Keratinocyte (primary cell): ENCODE measurements at regions not wholly inside any gene's neighbourhood (a gene's known extent, or its start where the extent isn't known, plus 50 kb on each side); places are given as distances from the start of the nearest gene placed in this dataset.
A peak's percentile ranks its signal among the peaks of the same experiment; 100 is the strongest.

ENCODE experiments used
- DNase-seq: peaks from one replicate; pipeline ENCODE4 v3.0.0-alpha.2; 2011; ENCODE audit warnings: low read depth, missing footprints, low spot score
- FAIRE-seq: peaks from 2 replicates; lab custom pipeline; 2011; peaks lifted over from hg19 to GRCh38; lab: Jason Lieb, UNC
- H2AFZ ChIP-seq: 2 replicates; pipeline ENCODE4 v1.6.0; 2012; ENCODE audit warnings: low read length, control low read depth, inconsistent platforms; ENCODE audit not compliant: control insufficient read depth
- H3K27ac ChIP-seq: 2 replicates; pipeline ENCODE4 v1.5.1; 2011; ENCODE audit warnings: low read length; ENCODE audit not compliant: control insufficient read depth, insufficient read depth
- H3K27me3 ChIP-seq: 3 replicates; pipeline ENCODE4 v1.6.0; 2011; ENCODE audit warnings: low read length; ENCODE audit not compliant: control insufficient read depth, insufficient read depth; ENCODE audit errors: extremely low read depth
- H3K36me3 ChIP-seq, 2 experiments: 2 replicates in 1 of 2; 3 replicates in 1 of 2; pipeline ENCODE4 v1.5.1; 2011; ENCODE audit warnings: low read length in 2 of 2, mild to moderate bottlenecking in 1 of 2; ENCODE audit not compliant: control insufficient read depth in 2 of 2, insufficient read depth in 2 of 2; ENCODE audit errors: extremely low read depth in 1 of 2
- H3K4me1 ChIP-seq: 3 replicates; pipeline ENCODE4 v1.5.1; 2011; ENCODE audit warnings: low read length; ENCODE audit not compliant: control insufficient read depth, insufficient read depth; ENCODE audit errors: extremely low read depth
- H3K4me2 ChIP-seq: 3 replicates; pipeline ENCODE4 v1.6.0; 2011; ENCODE audit warnings: low read depth, low read length; ENCODE audit not compliant: control insufficient read depth, insufficient read depth; ENCODE audit errors: extremely low read depth
- H3K4me3 ChIP-seq, 3 experiments: fragments of 200-600 bp in 1 of 3; sonication (generic) in 1 of 3; 2 replicates in 2 of 3; 3 replicates in 1 of 3; pipeline ENCODE4 v1.5.1; 2011 to 2016; ENCODE audit warnings: low read length in 3 of 3, mild to moderate bottlenecking in 3 of 3, control low read depth in 2 of 3, inconsistent platforms in 1 of 3, low read depth in 1 of 3, mixed read lengths in 1 of 3, mixed run types in 1 of 3, moderate library complexity in 1 of 3; ENCODE audit not compliant: control insufficient read depth in 2 of 3, insufficient read depth in 2 of 3; ENCODE audit errors: extremely low read depth in 1 of 3
- H3K79me2 ChIP-seq: 2 replicates; pipeline ENCODE4 v1.6.0; 2012; ENCODE audit warnings: low read length; ENCODE audit not compliant: control insufficient read depth, insufficient read depth
- H3K9ac ChIP-seq: 3 replicates; pipeline ENCODE4 v1.6.0; 2011; ENCODE audit warnings: low read length; ENCODE audit not compliant: control insufficient read depth, insufficient read depth; ENCODE audit errors: extremely low read depth
- H3K9me1 ChIP-seq: 3 replicates; pipeline ENCODE4 v1.6.0; 2011; ENCODE audit warnings: low read length; ENCODE audit not compliant: control insufficient read depth, insufficient read depth; ENCODE audit errors: extremely low read depth
- H3K9me3 ChIP-seq: 2 replicates; pipeline ENCODE4 v1.5.1; 2012; ENCODE audit warnings: low read depth, low read length; ENCODE audit not compliant: control insufficient read depth
- H4K20me1 ChIP-seq: 3 replicates; pipeline ENCODE4 v1.6.0; 2011; ENCODE audit warnings: low read length; ENCODE audit not compliant: control insufficient read depth, insufficient read depth; ENCODE audit errors: extremely low read depth
- EZH2 ChIP-seq: IDR thresholded peaks from one replicate; pipeline ENCODE4 v1.6.1; 2012; ENCODE audit warnings: inconsistent platforms, mild to moderate bottlenecking, low read length, moderate library complexity
- dilution Hi-C: fragments of 300-500 bp; cut with MboI; formaldehyde crosslinking; loops from one replicate; pipeline ENCODE4 v1.7.0; 2020; ENCODE audit warnings: low sequenced_read_pairs; ENCODE audit not compliant: extremely low pct_ligation_motif_present
- TF ChIP-seq, protein P1 (sequence below), 3 experiments: IDR thresholded peaks in 1 of 3; conservative IDR thresholded peaks in 1 of 3; optimal IDR thresholded peaks in 1 of 3; 2 replicates in 2 of 3; 3 replicates in 1 of 3; pipeline versions ENCODE3 to v1.5.1; 2011; ENCODE audit warnings: low read length in 3 of 3, mild to moderate bottlenecking in 3 of 3, moderate library complexity in 2 of 3, control low read depth in 1 of 3, inconsistent platforms in 1 of 3; ENCODE audit not compliant: insufficient read depth in 2 of 3; ENCODE audit errors: extremely low read depth in 1 of 3

DNA sequence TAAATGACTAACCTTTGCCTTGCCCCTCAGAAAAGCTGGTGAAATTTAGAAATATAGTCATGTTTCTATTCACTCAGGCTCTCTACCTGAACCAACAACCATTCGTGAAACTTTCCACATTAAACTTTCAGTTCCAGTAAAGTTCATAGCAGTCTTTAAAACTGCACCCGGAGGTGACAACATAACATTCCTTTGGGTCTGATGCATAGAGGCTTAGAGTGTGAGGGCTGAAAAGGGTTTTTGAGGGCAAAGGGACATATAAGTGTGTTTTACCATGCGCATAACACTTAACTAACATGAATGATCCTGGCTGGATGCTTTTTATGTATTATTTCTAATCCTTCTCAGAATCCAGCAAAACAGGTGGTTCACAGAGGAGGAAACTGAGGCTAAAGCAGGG, 471.7 kb upstream of the MCTP2 start:
- peak; percentile 65 for FAIRE-seq
- H4K20me1 ChIP-seq, result no peaks in the 10 kb centered on the region
- H3K4me3 ChIP-seq, result no peak overlapping the region

DNA sequence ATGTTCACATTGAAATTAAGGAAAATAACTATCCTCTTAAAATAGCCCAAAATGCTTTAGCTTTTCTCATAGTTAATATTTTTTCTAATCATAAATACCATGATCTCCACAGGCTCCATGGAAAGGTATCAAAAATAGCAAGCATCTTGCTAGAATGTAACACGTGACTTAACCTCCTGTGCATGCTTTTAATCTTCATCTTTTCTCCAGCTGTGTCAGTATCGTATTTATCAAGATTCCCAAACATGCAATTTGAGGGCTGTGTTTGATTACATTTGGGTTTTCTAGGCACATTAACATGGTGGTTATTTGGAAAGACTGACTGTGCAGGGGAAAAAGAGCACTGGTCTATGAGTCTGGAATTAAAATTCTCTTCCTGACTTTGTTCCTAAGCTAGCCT, 472.5 kb upstream of the MCTP2 start:
- Histone ChIP-seq H2AFZ (no peak overlapping the region), H3K4me1 (no peaks in the 10 kb centered on the region), H3K27me3 (no peaks in the 10 kb centered on the region), H3K9me1 (no peaks in the 10 kb centered on the region), H4K20me1 (no peaks in the 10 kb centered on the region), H3K27ac (no peak overlapping the region), H3K9me3 (no peaks in the 10 kb centered on the region), H3K9ac (no peak overlapping the region), H3K4me3 (no peak overlapping the region), H3K79me2 (no peaks in the 10 kb centered on the region), H3K36me3 (no peaks in the 10 kb centered on the region), H3K4me2 (no peak overlapping the region)
- DNase-seq (no peak), FAIRE-seq (no peak)
- dilution Hi-C loops, result no loop called here
- TF ChIP-seq, protein P1, sequence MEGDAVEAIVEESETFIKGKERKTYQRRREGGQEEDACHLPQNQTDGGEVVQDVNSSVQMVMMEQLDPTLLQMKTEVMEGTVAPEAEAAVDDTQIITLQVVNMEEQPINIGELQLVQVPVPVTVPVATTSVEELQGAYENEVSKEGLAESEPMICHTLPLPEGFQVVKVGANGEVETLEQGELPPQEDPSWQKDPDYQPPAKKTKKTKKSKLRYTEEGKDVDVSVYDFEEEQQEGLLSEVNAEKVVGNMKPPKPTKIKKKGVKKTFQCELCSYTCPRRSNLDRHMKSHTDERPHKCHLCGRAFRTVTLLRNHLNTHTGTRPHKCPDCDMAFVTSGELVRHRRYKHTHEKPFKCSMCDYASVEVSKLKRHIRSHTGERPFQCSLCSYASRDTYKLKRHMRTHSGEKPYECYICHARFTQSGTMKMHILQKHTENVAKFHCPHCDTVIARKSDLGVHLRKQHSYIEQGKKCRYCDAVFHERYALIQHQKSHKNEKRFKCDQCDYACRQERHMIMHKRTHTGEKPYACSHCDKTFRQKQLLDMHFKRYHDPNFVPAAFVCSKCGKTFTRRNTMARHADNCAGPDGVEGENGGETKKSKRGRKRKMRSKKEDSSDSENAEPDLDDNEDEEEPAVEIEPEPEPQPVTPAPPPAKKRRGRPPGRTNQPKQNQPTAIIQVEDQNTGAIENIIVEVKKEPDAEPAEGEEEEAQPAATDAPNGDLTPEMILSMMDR (optimal IDR thresholded peaks at IDR 0.05 in 1 of 3, IDR thresholded peaks at IDR 0.05 in 1 of 3, conservative IDR thresholded peaks at IDR 0.05 in 1 of 3; ENCODE audit: extremely low read depth in 1 of 3, insufficient read depth in 2 of 3, low read length in 3 of 3), result no peak
- TF ChIP-seq EZH2, result no peak

More for the DNA sequence above, 471.7 kb upstream of the MCTP2 start:
- H3K4me1 ChIP-seq, result no peaks in the 10 kb centered on the region
- no peaks in the 10 kb centered on the region for H3K9me1 ChIP-seq
- no peaks in the 10 kb centered on the region for H3K79me2 ChIP-seq
- no peak for DNase-seq
- H3K9me3 ChIP-seq, result no peaks in the 10 kb centered on the region
- H3K27me3 ChIP-seq, result no peaks in the 10 kb centered on the region
- no peaks in the 10 kb centered on the region for H3K36me3 ChIP-seq
- dilution Hi-C loops, result no loop called here
- no peak overlapping the region for H3K4me2 ChIP-seq
- no peak overlapping the region for H2AFZ ChIP-seq
- TF ChIP-seq EZH2, result no peak
- TF ChIP-seq, protein P1 (optimal IDR thresholded peaks at IDR 0.05 in 1 of 3, IDR thresholded peaks at IDR 0.05 in 1 of 3, conservative IDR thresholded peaks at IDR 0.05 in 1 of 3; ENCODE audit: extremely low read depth in 1 of 3, insufficient read depth in 2 of 3, low read length in 3 of 3), result no peak
- no peak overlapping the region for H3K9ac ChIP-seq
- no peak overlapping the region for H3K27ac ChIP-seq
